H1 (cell line): ENCODE measurements at regions not wholly inside any gene's neighbourhood (a gene's known extent, or its start where the extent isn't known, plus 50 kb on each side); places are given as distances from the start of the nearest gene placed in this dataset.

Experiments used
- CTCF ChIA-PET: fragments of 300-600 bp; sonication (Branson Sonifier 250); formaldehyde crosslinking; loops from one replicate; lab custom pipeline; 2021; ENCODE audit not compliant: partially characterized antibody; lab: Charles Lee
- POLR2A ChIA-PET: fragments of 300-600 bp; sonication (Branson Sonifier 250); formaldehyde crosslinking; loops from one replicate; lab custom pipeline; 2021; ENCODE audit warnings: inconsistent platforms; ENCODE audit not compliant: partially characterized antibody; lab: Charles Lee
- DNase-seq, 2 experiments: peaks; one replicate each; pipeline versions ENCODE4 v3.0.0 to v3.0.0-alpha.2; 2010 to 2022; ENCODE audit warnings: low spot score in 2 of 2, low read depth in 1 of 2, mixed read lengths in 1 of 2
- FAIRE-seq: peaks from 2 replicates; lab custom pipeline; 2011; peaks lifted over from hg19 to GRCh38; lab: Jason Lieb, UNC
- H2AFZ ChIP-seq: 2 replicates; pipeline ENCODE4 v1.8.1; 2012; ENCODE audit warnings: low read length, inconsistent platforms
- H2AK5ac ChIP-seq: 2 replicates; pipeline ENCODE4 v1.6.1; 2013; ENCODE audit warnings: low read depth, low read length
- H2BK120ac ChIP-seq: replicated peaks from 2 replicates; pipeline ENCODE3; 2013; ENCODE audit warnings: low read depth, low read length, inconsistent platforms
- H2BK12ac ChIP-seq: 2 replicates; pipeline ENCODE4 v1.6.1; 2013; ENCODE audit warnings: low read depth, low read length
- H2BK15ac ChIP-seq: 2 replicates; pipeline ENCODE4 v1.6.1; 2013; ENCODE audit warnings: low read length
- H2BK20ac ChIP-seq: 2 replicates; pipeline ENCODE4 v1.6.1; 2013; ENCODE audit warnings: low read length
- H2BK5ac ChIP-seq: 2 replicates; pipeline ENCODE4 v1.6.1; 2013; ENCODE audit warnings: low read depth, low read length
- H3K14ac ChIP-seq: 2 replicates; pipeline ENCODE4 v1.6.1; 2013; ENCODE audit warnings: inconsistent platforms; ENCODE audit not compliant: insufficient read length
- H3K18ac ChIP-seq: 2 replicates; pipeline ENCODE4 v1.6.1; 2013; ENCODE audit warnings: low read length; ENCODE audit errors: extremely low read depth
- H3K23ac ChIP-seq: 2 replicates; pipeline ENCODE4 v1.6.1; 2013; ENCODE audit warnings: inconsistent platforms; ENCODE audit not compliant: insufficient read length
- H3K23me2 ChIP-seq: 2 replicates; pipeline ENCODE4 v1.6.1; 2013; ENCODE audit warnings: low read depth, low read length
- H3K27ac ChIP-seq: 2 replicates; pipeline ENCODE4 v1.6.1; 2011; ENCODE audit warnings: low read depth, low read length, inconsistent platforms
- H3K27me3 ChIP-seq, 4 experiments: replicated peaks in 1 of 4; 1 replicate in 1 of 4; 2 replicates in 3 of 4; pipeline versions ENCODE4 v1.6.1 to v1.8.1; 2011 to 2013; ENCODE audit warnings: low read length in 3 of 4, mild to moderate bottlenecking in 3 of 4, inconsistent platforms in 2 of 4, mixed read lengths in 2 of 4, moderate library complexity in 1 of 4; ENCODE audit not compliant: control insufficient read depth in 3 of 4, insufficient read depth in 3 of 4; ENCODE audit errors: extremely low read depth in 1 of 4
- H3K36me3 ChIP-seq, 4 experiments: 2 replicates each; pipeline versions ENCODE4 v1.6.1 to v1.8.1; 2011 to 2013; ENCODE audit warnings: mild to moderate bottlenecking in 4 of 4, low read length in 3 of 4, moderate library complexity in 2 of 4, control low read depth in 1 of 4, inconsistent platforms in 1 of 4; ENCODE audit not compliant: insufficient read depth in 4 of 4, control insufficient read depth in 2 of 4
- H3K4ac ChIP-seq: replicated peaks from 2 replicates; pipeline ENCODE3; 2013; ENCODE audit warnings: low read length, low read depth, mixed read lengths, inconsistent platforms; ENCODE audit not compliant: insufficient read length
- H3K4me1 ChIP-seq, 4 experiments: replicated peaks in 1 of 4; 1 replicate in 1 of 4; 2 replicates in 3 of 4; pipeline versions ENCODE4 v1.6.1 to v1.8.1; 2011 to 2013; ENCODE audit warnings: low read length in 3 of 4, inconsistent platforms in 2 of 4, mixed read lengths in 1 of 4; ENCODE audit not compliant: insufficient read depth in 4 of 4, control insufficient read depth in 3 of 4
- H3K4me2 ChIP-seq, 2 experiments: 2 replicates each; pipeline versions ENCODE4 v1.6.1 to v1.8.1; 2011 to 2013; ENCODE audit warnings: low read depth in 2 of 2, low read length in 2 of 2, control low read depth in 1 of 2, inconsistent platforms in 1 of 2, mild to moderate bottlenecking in 1 of 2; ENCODE audit not compliant: insufficient read depth in 1 of 2
- H3K4me3 ChIP-seq, 4 experiments: fragments of 200-600, 300-600 bp in 1 of 4; sonication (generic), shearing (Covaris generic), sonication (Bioruptor Twin) in 1 of 4; 2 replicates each; pipeline versions ENCODE4 v1.5.1 to v1.8.1; 2011 to 2016; ENCODE audit warnings: low read length in 4 of 4, low read depth in 3 of 4, control low read depth in 2 of 4, inconsistent platforms in 2 of 4, mild to moderate bottlenecking in 2 of 4, mixed read lengths in 1 of 4, moderate library complexity in 1 of 4; ENCODE audit not compliant: insufficient read depth in 2 of 4; ENCODE audit errors: extremely low read depth in 1 of 4
- H3K56ac ChIP-seq: replicated peaks from 2 replicates; pipeline ENCODE3; 2013; ENCODE audit warnings: low read depth, mild to moderate bottlenecking, mixed read lengths, low read length, inconsistent platforms; ENCODE audit not compliant: insufficient read length
- H3K79me1 ChIP-seq: 2 replicates; pipeline ENCODE4 v1.6.1; 2013; ENCODE audit warnings: low read depth, low read length, control low read depth
- H3K79me2 ChIP-seq, 2 experiments: 2 replicates each; pipeline versions ENCODE4 v1.6.1 to v1.8.1; 2012 to 2013; ENCODE audit warnings: low read length in 2 of 2, mild to moderate bottlenecking in 2 of 2, inconsistent platforms in 1 of 2; ENCODE audit not compliant: insufficient read depth in 2 of 2, control insufficient read depth in 1 of 2
- H3K9ac ChIP-seq, 4 experiments: replicated peaks in 1 of 4; 1 replicate in 1 of 4; 2 replicates in 3 of 4; pipeline versions ENCODE4 v1.6.1 to v1.8.1; 2011 to 2013; ENCODE audit warnings: low read depth in 3 of 4, low read length in 3 of 4, control low read depth in 2 of 4, mild to moderate bottlenecking in 2 of 4, moderate library complexity in 2 of 4, inconsistent platforms in 1 of 4; ENCODE audit errors: extremely low read depth in 1 of 4
- H3K9me3 ChIP-seq, 2 experiments: 2 replicates each; pipeline versions ENCODE4 v1.6.1 to v1.8.1; 2012 to 2013; ENCODE audit warnings: mild to moderate bottlenecking in 2 of 2, moderate library complexity in 2 of 2, control low read depth in 1 of 2, inconsistent platforms in 1 of 2, low read depth in 1 of 2, low read length in 1 of 2, mixed read lengths in 1 of 2; ENCODE audit not compliant: insufficient read depth in 2 of 2
- H4K20me1 ChIP-seq, 2 experiments: replicated peaks in 1 of 2; 2 replicates each; pipeline versions ENCODE3 to v1.8.1; 2011 to 2013; ENCODE audit warnings: inconsistent platforms in 2 of 2, low read length in 2 of 2, mild to moderate bottlenecking in 1 of 2; ENCODE audit not compliant: insufficient read depth in 2 of 2, control insufficient read depth in 1 of 2
- H4K5ac ChIP-seq: 2 replicates; pipeline ENCODE4 v1.6.1; 2013; ENCODE audit warnings: low read length, low read depth, mixed read lengths, inconsistent platforms; ENCODE audit not compliant: insufficient read length
- H4K8ac ChIP-seq: 2 replicates; pipeline ENCODE4 v1.8.0; 2013; ENCODE audit warnings: mild to moderate bottlenecking, moderate library complexity, low read length, inconsistent platforms; ENCODE audit not compliant: insufficient read depth; ENCODE audit errors: extremely low read depth
- H4K91ac ChIP-seq: replicated peaks from 2 replicates; pipeline ENCODE3; 2013; ENCODE audit warnings: low read length, mixed read lengths, inconsistent platforms; ENCODE audit not compliant: insufficient read length
- CBX5 ChIP-seq: fragments of 300-800, 300-1000 bp; sonication (generic); IDR thresholded peaks from 2 replicates; pipeline ENCODE4 v1.7.1; 2016; ENCODE audit warnings: antibody characterized with exemption, low read length, low read depth
- FOSL1 ChIP-seq: IDR thresholded peaks from 2 replicates; pipeline ENCODE4 v1.6.1; 2011; ENCODE audit warnings: mild to moderate bottlenecking, low read depth, low read length, moderate library complexity; ENCODE audit not compliant: insufficient read depth
- HDAC6 ChIP-seq: IDR thresholded peaks from one replicate; pipeline ENCODE4 v1.7.1; 2012; ENCODE audit warnings: low read depth, mild to moderate bottlenecking, inconsistent platforms, low read length, moderate library complexity
- KDM1A ChIP-seq: fragments of 200-600, 300-600 bp; sonication (generic); IDR thresholded peaks from 2 replicates; pipeline ENCODE4 v1.7.1; 2016; ENCODE audit warnings: mild to moderate bottlenecking, low read length, borderline replicate concordance
- POLR2AphosphoS5 ChIP-seq: IDR thresholded peaks from 2 replicates; pipeline ENCODE4 v1.6.1; 2011; ENCODE audit warnings: low read depth, low read length
- RFX5 ChIP-seq: IDR thresholded peaks from 2 replicates; pipeline ENCODE4 v1.6.1; 2011; ENCODE audit warnings: low read depth, low read length, improper control_type of control experiment, borderline replicate concordance
- TAF1 ChIP-seq: IDR thresholded peaks from 2 replicates; pipeline ENCODE4 v1.6.1; 2011; ENCODE audit warnings: mild to moderate bottlenecking, low read depth, low read length
- TCF12 ChIP-seq: IDR thresholded peaks from 2 replicates; pipeline ENCODE4 v1.6.1; 2011; ENCODE audit warnings: low read depth, mild to moderate bottlenecking, low read length
- WGBS, 2 experiments: shearing (Covaris generic) in 1 of 2; methylation state at CpG; one replicate each; pipeline versions ENCODE4 v1.1.6 to v1.1.7; 2013 to 2015; ENCODE audit warnings: low lambda C conversion rate in 2 of 2, mixed read lengths in 2 of 2, inconsistent platforms in 1 of 2, low coverage in 1 of 2, missing lambda C conversion rate in 1 of 2; ENCODE audit not compliant: insufficient replicate concordance in 2 of 2, insufficient coverage in 1 of 2, insufficient read length in 1 of 2; ENCODE audit errors: extremely low coverage in 1 of 2, missing lambda C conversion rate in 1 of 2; 5-methylcytosine and 5-hydroxymethylcytosine counted together
- TF ChIP-seq, protein P1 (sequence below): IDR thresholded peaks from 2 replicates; pipeline ENCODE4 v1.6.1; 2011; ENCODE audit warnings: low read depth, mild to moderate bottlenecking, low read length; ENCODE audit not compliant: insufficient read depth

DNA sequence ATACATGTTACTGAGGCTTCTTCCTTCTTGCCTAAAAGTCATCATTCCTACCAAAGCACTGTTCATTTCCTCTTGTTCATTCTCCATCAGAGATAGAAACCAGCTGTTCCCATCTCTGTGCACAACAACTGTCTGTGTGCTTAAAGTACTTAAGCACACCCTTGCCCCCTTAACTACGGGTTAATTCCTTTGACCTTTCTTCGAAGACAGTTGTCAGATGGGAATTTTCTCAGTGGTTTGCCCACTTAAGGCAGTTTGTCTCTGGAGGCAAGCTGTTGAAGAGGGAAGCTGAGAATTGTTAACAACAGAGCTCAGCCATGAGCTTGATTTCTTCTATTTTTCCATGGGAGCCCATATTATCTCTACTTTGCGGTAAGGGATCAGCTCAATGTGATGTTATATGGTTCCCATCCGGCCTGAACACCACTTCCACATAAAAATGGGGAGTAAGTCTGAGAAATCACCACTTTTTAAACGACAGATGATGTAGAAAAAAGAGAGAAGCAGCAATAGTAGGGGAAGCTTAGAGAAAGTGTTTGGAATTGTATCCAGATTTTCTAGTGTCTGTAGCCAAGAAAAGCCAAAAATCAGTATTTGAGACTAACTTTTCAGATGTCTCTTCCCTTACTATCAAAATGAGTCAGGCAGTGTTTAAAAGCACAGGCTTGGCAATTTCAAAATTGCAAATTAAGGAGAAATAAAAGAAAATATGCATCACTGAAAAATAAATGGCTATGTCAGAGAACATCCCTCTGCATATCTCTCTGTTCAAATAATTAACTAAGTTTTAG lies 194.4 kb downstream of the SLIT2 start:
- 93% methylated on average over 5 of the region's 5 CpGs; no CpG with 5 or more reads in 1 of the 2 experiments for WGBS, 2 experiments
- Histone ChIP-seq H3K23ac (no peak overlapping the region), H2BK120ac (no peak overlapping the region), H4K8ac (no peak overlapping the region), H3K4me1 (no peaks in the 10 kb centered on the region), H3K4me2 (no peak overlapping the region), H3K23me2 (no peaks in the 10 kb centered on the region), H3K79me1 (no peaks in the 10 kb centered on the region), H3K14ac (no peak overlapping the region), H3K4ac (no peak overlapping the region), H3K18ac (no peak overlapping the region), H3K27ac (no peak overlapping the region), H2AFZ (no peak overlapping the region), H3K4me3 (no peak overlapping the region), H2BK12ac (no peak overlapping the region), H2BK5ac (no peak overlapping the region), H2BK20ac (no peak overlapping the region), H4K20me1 (no peaks in the 10 kb centered on the region), H3K56ac (no peak overlapping the region), H3K9ac (no peak overlapping the region), H4K91ac (no peak overlapping the region), H2AK5ac (no peak overlapping the region), H2BK15ac (no peak overlapping the region), H3K27me3 (no peaks in the 10 kb centered on the region), H3K79me2 (no peaks in the 10 kb centered on the region), H4K5ac (no peak overlapping the region), H3K9me3 (no peaks in the 10 kb centered on the region), H3K36me3 (no peaks in the 10 kb centered on the region)
- CTCF ChIA-PET = interaction anchor here (0.7 to 1.5 kb wide), 3 partner anchors 12 to 24 kb away, joined by 3 to 6 read pairs (median 5); no protein-coding TSS in a partner anchor
- no peak for TF ChIP-seq TCF12
- no peak for TF ChIP-seq POLR2AphosphoS5
- no peak for TF ChIP-seq TAF1
- TF ChIP-seq, protein P1, sequence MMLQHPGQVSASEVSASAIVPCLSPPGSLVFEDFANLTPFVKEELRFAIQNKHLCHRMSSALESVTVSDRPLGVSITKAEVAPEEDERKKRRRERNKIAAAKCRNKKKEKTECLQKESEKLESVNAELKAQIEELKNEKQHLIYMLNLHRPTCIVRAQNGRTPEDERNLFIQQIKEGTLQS = no peak
- no peak for TF ChIP-seq HDAC6
- no peak for TF ChIP-seq CBX5
- TF ChIP-seq RFX5 = no peak
- TF ChIP-seq KDM1A = no peak
- no peak for TF ChIP-seq FOSL1
- FAIRE-seq (no peak), DNase-seq (no peak)
- POLR2A ChIA-PET = no interaction called here
